ENCODE measurements at regions not wholly inside any gene's neighbourhood (a gene's known extent, or its start where the extent isn't known, plus 50 kb on each side); places are given as distances from the start of the nearest gene placed in this dataset.

GRCh38 chr16:62642677-62643076 lies 606.4 kb upstream of the CDH8 start:
- TF ChIP-seq, protein P1, sequence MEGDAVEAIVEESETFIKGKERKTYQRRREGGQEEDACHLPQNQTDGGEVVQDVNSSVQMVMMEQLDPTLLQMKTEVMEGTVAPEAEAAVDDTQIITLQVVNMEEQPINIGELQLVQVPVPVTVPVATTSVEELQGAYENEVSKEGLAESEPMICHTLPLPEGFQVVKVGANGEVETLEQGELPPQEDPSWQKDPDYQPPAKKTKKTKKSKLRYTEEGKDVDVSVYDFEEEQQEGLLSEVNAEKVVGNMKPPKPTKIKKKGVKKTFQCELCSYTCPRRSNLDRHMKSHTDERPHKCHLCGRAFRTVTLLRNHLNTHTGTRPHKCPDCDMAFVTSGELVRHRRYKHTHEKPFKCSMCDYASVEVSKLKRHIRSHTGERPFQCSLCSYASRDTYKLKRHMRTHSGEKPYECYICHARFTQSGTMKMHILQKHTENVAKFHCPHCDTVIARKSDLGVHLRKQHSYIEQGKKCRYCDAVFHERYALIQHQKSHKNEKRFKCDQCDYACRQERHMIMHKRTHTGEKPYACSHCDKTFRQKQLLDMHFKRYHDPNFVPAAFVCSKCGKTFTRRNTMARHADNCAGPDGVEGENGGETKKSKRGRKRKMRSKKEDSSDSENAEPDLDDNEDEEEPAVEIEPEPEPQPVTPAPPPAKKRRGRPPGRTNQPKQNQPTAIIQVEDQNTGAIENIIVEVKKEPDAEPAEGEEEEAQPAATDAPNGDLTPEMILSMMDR (IDR thresholded peaks at IDR 0.05; ENCODE audit: low read depth, low read length) = no peak
- TF ChIP-seq POLR2A (IDR thresholded peaks at IDR 0.05; ENCODE audit: extremely low read depth, insufficient read length) (no peak), MAX (IDR thresholded peaks at IDR 0.05; ENCODE audit: low read depth, low read length) (no peak), MYC (IDR thresholded peaks at IDR 0.05; ENCODE audit: low read depth, low read length) (no peak)
